HL-60 (cell line): ENCODE measurements at regions not wholly inside any gene's neighbourhood (a gene's known extent, or its start where the extent isn't known, plus 50 kb on each side); places are given as distances from the start of the nearest gene placed in this dataset.

ENCODE experiments used
- POLR2AphosphoS5 ChIP-seq: IDR thresholded peaks from 2 replicates; pipeline ENCODE4 v1.6.1; 2012; ENCODE audit warnings: low read depth
- TF ChIP-seq, protein P1 (sequence below): IDR thresholded peaks from one replicate; pipeline ENCODE4 v1.5.1; 2011; ENCODE audit warnings: low read length, control low read depth, inconsistent platforms; ENCODE audit not compliant: insufficient read depth

DNA sequence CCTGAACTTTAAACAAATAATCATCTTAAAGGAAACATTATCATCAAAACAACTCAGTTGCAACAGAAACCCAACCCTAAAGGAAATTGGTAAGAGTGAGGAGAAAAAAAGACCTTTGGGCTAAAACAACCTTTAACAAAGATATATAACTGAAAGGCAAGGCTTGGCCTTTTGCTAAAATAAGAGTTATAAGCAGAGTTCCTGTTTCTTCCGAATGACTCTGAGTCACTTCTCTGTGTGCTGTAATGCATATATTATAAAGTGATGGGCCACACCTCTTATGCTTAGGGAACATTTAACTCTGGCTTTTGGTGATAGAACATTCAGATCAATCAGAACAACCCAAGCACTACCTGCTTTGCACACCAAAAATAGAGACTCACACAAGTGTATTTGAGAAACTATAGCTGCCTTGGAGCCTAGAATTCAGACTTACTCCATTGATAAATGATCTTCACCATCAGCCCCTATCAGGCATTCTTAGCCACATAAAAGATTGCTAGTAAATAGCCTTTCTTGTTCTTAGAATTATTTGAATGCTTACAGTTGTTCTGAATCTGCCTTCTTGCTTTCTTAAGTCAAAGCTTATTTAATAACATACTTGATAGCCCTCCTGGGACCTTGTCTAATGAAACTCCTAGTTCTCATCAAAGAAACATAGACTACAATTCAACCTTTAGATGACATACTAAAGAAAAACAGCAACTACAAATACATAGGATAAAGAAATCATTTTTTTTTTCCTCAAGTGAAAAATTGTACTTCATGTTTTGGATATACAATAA, 294.2 kb upstream of the SEMA6D start:
- TF ChIP-seq, protein P1, sequence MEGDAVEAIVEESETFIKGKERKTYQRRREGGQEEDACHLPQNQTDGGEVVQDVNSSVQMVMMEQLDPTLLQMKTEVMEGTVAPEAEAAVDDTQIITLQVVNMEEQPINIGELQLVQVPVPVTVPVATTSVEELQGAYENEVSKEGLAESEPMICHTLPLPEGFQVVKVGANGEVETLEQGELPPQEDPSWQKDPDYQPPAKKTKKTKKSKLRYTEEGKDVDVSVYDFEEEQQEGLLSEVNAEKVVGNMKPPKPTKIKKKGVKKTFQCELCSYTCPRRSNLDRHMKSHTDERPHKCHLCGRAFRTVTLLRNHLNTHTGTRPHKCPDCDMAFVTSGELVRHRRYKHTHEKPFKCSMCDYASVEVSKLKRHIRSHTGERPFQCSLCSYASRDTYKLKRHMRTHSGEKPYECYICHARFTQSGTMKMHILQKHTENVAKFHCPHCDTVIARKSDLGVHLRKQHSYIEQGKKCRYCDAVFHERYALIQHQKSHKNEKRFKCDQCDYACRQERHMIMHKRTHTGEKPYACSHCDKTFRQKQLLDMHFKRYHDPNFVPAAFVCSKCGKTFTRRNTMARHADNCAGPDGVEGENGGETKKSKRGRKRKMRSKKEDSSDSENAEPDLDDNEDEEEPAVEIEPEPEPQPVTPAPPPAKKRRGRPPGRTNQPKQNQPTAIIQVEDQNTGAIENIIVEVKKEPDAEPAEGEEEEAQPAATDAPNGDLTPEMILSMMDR, result no peak
- TF ChIP-seq POLR2AphosphoS5, result no peak
